Pancreas (tissue), 10 donors: ENCODE measurements at regions not wholly inside any gene's neighbourhood (a gene's known extent, or its start where the extent isn't known, plus 50 kb on each side); places are given as distances from the start of the nearest gene placed in this dataset.

Source experiments
- ATAC-seq, 4 donors: fragments of 200-7000 bp; cut with Tn5 transposase; one replicate each; pipeline versions ENCODE4 v1.8.0 to v1.9.1; 2020; ENCODE audit warnings: mild to moderate bottlenecking in 4 of 4, moderate library complexity in 4 of 4
- DNase-seq, 6 donors: peaks; one replicate each; pipeline ENCODE4 v3.0.0-alpha.2; 2020
- FAIRE-seq: peaks from 2 replicates; lab custom pipeline; 2012; peaks lifted over from hg19 to GRCh38; lab: Jason Lieb, UNC
- H3K27ac ChIP-seq, 4 donors: fragments of 200-600 bp; sonication (generic); 1 replicate in 3 of 4; 2 replicates in 1 of 4; pipeline versions ENCODE4 v1.5.0 to v1.8.0; 2020
- H3K27me3 ChIP-seq, 4 donors: fragments of 200-600 bp; one replicate each; pipeline ENCODE4 v1.8.0; 2021
- H3K36me3 ChIP-seq, 3 donors: fragments of 200-600 bp; sonication (generic) in 1 of 3; one replicate each; pipeline versions ENCODE4 v1.5.0 to v1.8.0; 2020 to 2021
- H3K4me1 ChIP-seq, 3 donors: fragments of 200-600 bp; one replicate each; pipeline ENCODE4 v1.8.0; 2021
- H3K4me3 ChIP-seq, 4 donors: fragments of 200-600 bp; sonication (generic) in 2 of 4; one replicate each; pipeline versions ENCODE4 v1.5.0 to v1.8.0; 2020 to 2021
- H3K9me3 ChIP-seq, 4 donors: fragments of 200-600 bp; one replicate each; pipeline ENCODE4 v1.8.0; 2021
- CTCF ChIP-seq, 4 donors: fragments of 200-600 bp; sonication (generic) in 3 of 4; IDR thresholded peaks; one replicate each; pipeline versions ENCODE4 v1.5.0 to v1.8.0; 2021; ENCODE audit warnings: antibody characterized with exemption in 4 of 4
- WGBS, 2 donors: extraction: QIAGEN DNeasy Blood & Tissue Kit; methylation state at CpG; one replicate each; pipeline ENCODE4 v1.1.7; 2013; 5-methylcytosine and 5-hydroxymethylcytosine counted together
- intact Hi-C, 3 donors: fragments of 100-400 bp; cut with DNase I; formaldehyde crosslinking; loops; one replicate each; pipeline versions ENCODE4 v1.11.1 to v1.14.2; 2022
- donor health status: healthy with polysubstance abuse.
- donor health status: DM: no; HTN: no; CAD: no; lungs with moderate emphysema.
- donor health status: DM: no; HTN: no; CAD: no.
- donor health status: control.
- donor health status: control.
- donor health status: Bipolar disorder and iron deficiency.
- donor health status: DM: yes; HTN: yes; CAD: no.
- donor health status: DM: no; HTN: no; CAD: no.
- donor health status: DM: no; HTN: no; CAD: no.
- donor health status: DM: yes; HTN: yes; CAD: no.

- H3K36me3 ChIP-seq = no peaks in the 10 kb centered on the region
- peak in 1 of 4 donors; percentile 71 for ATAC-seq
- no peak overlapping the region for H3K4me3 ChIP-seq
- no peaks in the 10 kb centered on the region for H3K9me3 ChIP-seq
- DNase-seq = no peak
- H3K27ac ChIP-seq = no peak overlapping the region
- no peak for TF ChIP-seq CTCF (IDR thresholded peaks at IDR 0.05)
- FAIRE-seq = no peak
- no peaks in the 10 kb centered on the region for H3K27me3 ChIP-seq
- whole genome bisulfite sequencing, 2 donors = 81 to 82% methylated on average over 3 of the region's 3 CpGs
- intact Hi-C loops = no loop called here
- no peaks in the 10 kb centered on the region for H3K4me1 ChIP-seq
Measured at GRCh38 chr3:151579571-151580270, 118.9 kb upstream of the IGSF10 start.

GRCh38 chr3:151578495-151578894 lies 117.6 kb upstream of the IGSF10 start:
- ATAC-seq (no peak), FAIRE-seq (no peak), DNase-seq (no peak)
- H3K36me3 ChIP-seq = no peaks in the 10 kb centered on the region
- H3K27me3 ChIP-seq = no peaks in the 10 kb centered on the region
- H3K4me3 ChIP-seq = no peak overlapping the region
- intact Hi-C loops = no loop called here
- H3K4me1 ChIP-seq = no peaks in the 10 kb centered on the region
- TF ChIP-seq CTCF (IDR thresholded peaks at IDR 0.05) = no peak
- WGBS, 2 donors = 95 to 100% methylated on average over 1 of the region's 1 CpG
- H3K27ac ChIP-seq = no peak overlapping the region
- H3K9me3 ChIP-seq = no peaks in the 10 kb centered on the region

- no peak for TF ChIP-seq CTCF (IDR thresholded peaks at IDR 0.05)
- H3K4me1 ChIP-seq = no peaks in the 10 kb centered on the region
- no peak for FAIRE-seq
- H3K4me3 ChIP-seq = no peak overlapping the region
- ATAC-seq = no peak
- H3K9me3 ChIP-seq = no peaks in the 10 kb centered on the region
- no peak for DNase-seq
- no peak overlapping the region for H3K27ac ChIP-seq
- intact Hi-C loops = no loop called here
- H3K27me3 ChIP-seq = no peaks in the 10 kb centered on the region
- WGBS, 2 donors = 74 to 84% methylated on average over 7 of the region's 7 CpGs
- H3K36me3 ChIP-seq = no peaks in the 10 kb centered on the region
Measured at GRCh38 chr3:151576511-151577137, 115.8 kb upstream of the IGSF10 start.

- Histone ChIP-seq H3K9me3 (no peaks in the 10 kb centered on the region), H3K36me3 (no peaks in the 10 kb centered on the region), H3K4me1 (no peaks in the 10 kb centered on the region), H3K27ac (no peak overlapping the region), H3K4me3 (no peak overlapping the region), H3K27me3 (no peaks in the 10 kb centered on the region)
- no peak for FAIRE-seq
- WGBS, 2 donors = 65 to 70% methylated on average over 4 of the region's 4 CpGs
- no peak for TF ChIP-seq CTCF (IDR thresholded peaks at IDR 0.05)
- no peak for DNase-seq
- ATAC-seq = no peak
- intact Hi-C loops = no loop called here
Measured at GRCh38 chr3:151568184-151568583, 107.3 kb upstream of the IGSF10 start.

GRCh38 chr3:151567477-151567876 lies 106.6 kb upstream of the IGSF10 start:
- H3K9me3 ChIP-seq = no peaks in the 10 kb centered on the region
- 56 to 66% methylated on average over 2 of the region's 2 CpGs for WGBS, 2 donors
- no peaks in the 10 kb centered on the region for H3K27me3 ChIP-seq
- intact Hi-C loops = no loop called here
- no peak overlapping the region for H3K27ac ChIP-seq
- FAIRE-seq (no peak), ATAC-seq (no peak), DNase-seq (no peak)
- no peaks in the 10 kb centered on the region for H3K36me3 ChIP-seq
- TF ChIP-seq CTCF (IDR thresholded peaks at IDR 0.05) = no peak
- H3K4me1 ChIP-seq = no peaks in the 10 kb centered on the region
- H3K4me3 ChIP-seq = no peak overlapping the region
